ENCODE measurements at regions not wholly inside any gene's neighbourhood (a gene's known extent, or its start where the extent isn't known, plus 50 kb on each side); places are given as distances from the start of the nearest gene placed in this dataset.

- Histone ChIP-seq H3K27me3 (replicated peaks in 1 of 7) (no peaks in the 10 kb centered on the region), H3K9me3 (no peaks in the 10 kb centered on the region), H3K4me3 (no peak overlapping the region), H3K36me3 (no peaks in the 10 kb centered on the region), H3K4me1 (no peaks in the 10 kb centered on the region), H3K27ac (no peak overlapping the region)
- no peak for DNase-seq
- no peak for TF ChIP-seq CTCF (IDR thresholded peaks at IDR 0.05 in 8 of 11, conservative IDR thresholded peaks at IDR 0.05 in 3 of 11)
- WGBS, 5 donors = 70 to 81% (median 71%) methylated on average over 3 of the region's 3 CpGs
- intact Hi-C loops (cut with DNase I; ENCODE audit: low total_unique reads) = no loop called here
Measured at GRCh38 chr18:60872434-60872833, 460.8 kb upstream of the CDH20 start.

GRCh38 chr18:60873708-60874107 lies 459.5 kb upstream of the CDH20 start:
- no peak overlapping the region for H3K4me3 ChIP-seq
- H3K9me3 ChIP-seq = no peaks in the 10 kb centered on the region
- H3K27ac ChIP-seq = no peak overlapping the region
- no peaks in the 10 kb centered on the region for H3K27me3 ChIP-seq (replicated peaks in 1 of 7)
- no peaks in the 10 kb centered on the region for H3K4me1 ChIP-seq
- no peaks in the 10 kb centered on the region for H3K36me3 ChIP-seq
- DNase-seq = no peak
- intact Hi-C loops (cut with DNase I; ENCODE audit: low total_unique reads) = no loop called here
- TF ChIP-seq POLR2AphosphoS5 (IDR thresholded peaks at IDR 0.05) (no peak), POLR2A (IDR thresholded peaks at IDR 0.05) (no peak), CTCF (IDR thresholded peaks at IDR 0.05 in 8 of 11, conservative IDR thresholded peaks at IDR 0.05 in 3 of 11) (no peak)

GRCh38 chr18:60875957-60876507 lies 457.2 kb upstream of the CDH20 start:
- Histone ChIP-seq H3K9me3 (no peaks in the 10 kb centered on the region), H3K27ac (no peak overlapping the region), H3K4me3 (no peak overlapping the region), H3K36me3 (no peaks in the 10 kb centered on the region), H3K4me1 (no peaks in the 10 kb centered on the region), H3K27me3 (replicated peaks in 1 of 7) (no peaks in the 10 kb centered on the region)
- WGBS, 5 donors = 88 to 93% (median 90%) methylated on average over 6 of the region's 6 CpGs
- intact Hi-C loops (cut with DNase I; ENCODE audit: low total_unique reads) = no loop called here
- no peak for DNase-seq
- no peak for TF ChIP-seq POLR2AphosphoS5 (IDR thresholded peaks at IDR 0.05)
- TF ChIP-seq POLR2A (IDR thresholded peaks at IDR 0.05) = no peak
- no peak for TF ChIP-seq CTCF (IDR thresholded peaks at IDR 0.05 in 8 of 11, conservative IDR thresholded peaks at IDR 0.05 in 3 of 11)

- intact Hi-C loops (cut with DNase I; ENCODE audit: low total_unique reads) = no loop called here
- no peaks in the 10 kb centered on the region for H3K27me3 ChIP-seq (replicated peaks in 1 of 7)
- WGBS, 5 donors = 58 to 87% (median 79%) methylated on average over 2 of the region's 2 CpGs
- H3K4me1 ChIP-seq = no peaks in the 10 kb centered on the region
- no peak overlapping the region for H3K4me3 ChIP-seq
- H3K27ac ChIP-seq = no peak overlapping the region
- no peak for DNase-seq
- H3K9me3 ChIP-seq = no peaks in the 10 kb centered on the region
- TF ChIP-seq CTCF (IDR thresholded peaks at IDR 0.05 in 8 of 11, conservative IDR thresholded peaks at IDR 0.05 in 3 of 11) (no peak), POLR2A (IDR thresholded peaks at IDR 0.05) (no peak), POLR2AphosphoS5 (IDR thresholded peaks at IDR 0.05) (no peak)
- no peaks in the 10 kb centered on the region for H3K36me3 ChIP-seq
Measured at GRCh38 chr18:60880184-60880583, 453.0 kb upstream of the CDH20 start.
